ENCODE measurements at regions not wholly inside any gene's neighbourhood (a gene's known extent, or its start where the extent isn't known, plus 50 kb on each side); places are given as distances from the start of the nearest gene placed in this dataset.

GRCh38 chr6:163901681-163902080 lies 487.2 kb downstream of the QKI start:
- Mint-ChIP-seq H3K4me3 (ENCODE audit: unreplicated experiment) (no peak overlapping the region), H3K36me3 (ENCODE audit: unreplicated experiment) (no peaks in the 10 kb centered on the region), H3K4me1 (ENCODE audit: unreplicated experiment) (peaks cover 4% of the 10 kb centered on the region), H3K27me3 (ENCODE audit: unreplicated experiment) (no peaks in the 10 kb centered on the region), H3K27ac (ENCODE audit: unreplicated experiment) (no peak overlapping the region), H3K9me3 (ENCODE audit: unreplicated experiment) (no peaks in the 10 kb centered on the region)
- no peak for TF ChIP-seq CTCF (IDR thresholded peaks at IDR 0.05)
- DNase-seq (ENCODE audit: extremely low spot score, unreplicated experiment), result no peak

DNA sequence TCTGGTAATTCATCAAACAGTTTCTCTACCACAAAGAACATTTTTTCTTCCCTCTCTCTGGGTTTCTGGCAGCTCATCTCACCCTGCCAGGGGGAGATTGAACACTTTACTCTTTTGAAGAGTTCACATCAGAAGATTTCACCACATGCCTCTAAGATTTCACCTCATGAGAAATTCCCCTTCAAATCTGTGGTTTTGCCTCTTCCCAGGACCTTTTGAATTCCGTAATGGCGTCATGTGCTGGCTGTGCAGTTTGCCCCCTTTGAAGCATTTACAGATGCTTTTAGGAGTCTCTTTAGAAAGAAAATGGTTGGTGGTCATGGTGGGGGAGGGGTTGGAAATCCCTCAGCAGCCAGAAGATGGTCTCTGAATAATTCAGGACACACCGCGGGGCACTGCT lies 486.1 kb downstream of the QKI start:
- Mint-ChIP-seq H3K27ac (ENCODE audit: unreplicated experiment) (no peak overlapping the region), H3K9me3 (ENCODE audit: unreplicated experiment) (no peaks in the 10 kb centered on the region), H3K4me3 (ENCODE audit: unreplicated experiment) (no peak overlapping the region), H3K4me1 (ENCODE audit: unreplicated experiment) (peaks cover 4% of the 10 kb centered on the region), H3K36me3 (ENCODE audit: unreplicated experiment) (no peaks in the 10 kb centered on the region), H3K27me3 (ENCODE audit: unreplicated experiment) (no peaks in the 10 kb centered on the region)
- no peak for DNase-seq (ENCODE audit: extremely low spot score, unreplicated experiment)
- no peak for TF ChIP-seq CTCF (IDR thresholded peaks at IDR 0.05)

- no peak overlapping the region for H3K27ac Mint-ChIP-seq (ENCODE audit: unreplicated experiment)
- H3K9me3 Mint-ChIP-seq (ENCODE audit: unreplicated experiment), result no peaks in the 10 kb centered on the region
- no peaks in the 10 kb centered on the region for H3K27me3 Mint-ChIP-seq (ENCODE audit: unreplicated experiment)
- no peak for TF ChIP-seq CTCF (IDR thresholded peaks at IDR 0.05)
- H3K4me1 Mint-ChIP-seq (ENCODE audit: unreplicated experiment), result peaks cover 4% of the 10 kb centered on the region
- no peaks in the 10 kb centered on the region for H3K36me3 Mint-ChIP-seq (ENCODE audit: unreplicated experiment)
- DNase-seq (ENCODE audit: extremely low spot score, unreplicated experiment), result no peak
- H3K4me3 Mint-ChIP-seq (ENCODE audit: unreplicated experiment), result no peak overlapping the region
Measured at GRCh38 chr6:163897669-163898068, 483.2 kb downstream of the QKI start.

DNA sequence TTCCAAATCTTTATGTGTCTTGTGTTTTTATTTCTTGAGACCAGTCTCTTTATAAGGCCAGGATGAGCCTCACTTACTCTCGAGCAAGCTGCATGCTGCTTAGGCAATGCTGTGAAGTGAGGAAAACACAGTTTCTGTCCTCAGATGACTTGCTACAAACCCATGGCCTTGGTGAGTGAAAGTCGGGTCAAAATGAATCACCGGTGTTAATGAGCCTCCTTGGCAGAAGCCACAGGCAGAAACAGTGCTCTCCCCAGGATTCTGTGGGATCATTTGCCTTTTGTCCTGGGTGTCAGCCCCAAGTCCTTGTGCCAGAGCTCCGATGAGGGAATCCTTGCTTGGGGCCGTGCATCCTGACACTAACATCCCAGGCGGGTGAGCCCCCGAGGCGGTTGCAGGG lies 482.5 kb downstream of the QKI start:
- Mint-ChIP-seq H3K4me3 (ENCODE audit: unreplicated experiment) (no peak overlapping the region), H3K9me3 (ENCODE audit: unreplicated experiment) (no peaks in the 10 kb centered on the region), H3K27ac (ENCODE audit: unreplicated experiment) (no peak overlapping the region), H3K36me3 (ENCODE audit: unreplicated experiment) (no peaks in the 10 kb centered on the region), H3K4me1 (ENCODE audit: unreplicated experiment) (peaks cover 4% of the 10 kb centered on the region), H3K27me3 (ENCODE audit: unreplicated experiment) (no peaks in the 10 kb centered on the region)
- no peak for DNase-seq (ENCODE audit: extremely low spot score, unreplicated experiment)
- TF ChIP-seq CTCF (IDR thresholded peaks at IDR 0.05), result no peak

GRCh38 chr6:163895162-163895561 lies 480.6 kb downstream of the QKI start:
- H3K27me3 Mint-ChIP-seq (ENCODE audit: unreplicated experiment), result no peaks in the 10 kb centered on the region
- H3K36me3 Mint-ChIP-seq (ENCODE audit: unreplicated experiment), result no peaks in the 10 kb centered on the region
- DNase-seq (ENCODE audit: extremely low spot score, unreplicated experiment), result no peak
- H3K27ac Mint-ChIP-seq (ENCODE audit: unreplicated experiment), result no peak overlapping the region
- no peak overlapping the region for H3K4me3 Mint-ChIP-seq (ENCODE audit: unreplicated experiment)
- no peaks in the 10 kb centered on the region for H3K4me1 Mint-ChIP-seq (ENCODE audit: unreplicated experiment)
- TF ChIP-seq CTCF (IDR thresholded peaks at IDR 0.05), result no peak
- H3K9me3 Mint-ChIP-seq (ENCODE audit: unreplicated experiment), result no peaks in the 10 kb centered on the region
